Suprapubic skin (tissue), 4 donors: ENCODE measurements at regions not wholly inside any gene's neighbourhood (a gene's known extent, or its start where the extent isn't known, plus 50 kb on each side); places are given as distances from the start of the nearest gene placed in this dataset.

Experiments
- POLR2A ChIP-seq, 2 donors: fragments of 450-650 bp; IDR thresholded peaks; one replicate each; pipeline ENCODE4 v1.6.1; 2017; ENCODE audit warnings: antibody characterized with exemption in 2 of 2, mild to moderate bottlenecking in 2 of 2, moderate library complexity in 2 of 2
- POLR2AphosphoS5 ChIP-seq, 3 donors: sonication (generic); formaldehyde crosslinking; IDR thresholded peaks; one replicate each; pipeline ENCODE4 v1.6.1; 2017; ENCODE audit warnings: antibody characterized with exemption in 3 of 3
- TF ChIP-seq, protein P1 (sequence below), 2 donors: fragments of 200-600 bp in 1 of 2; fragments of 450-650 bp in 1 of 2; sonication (generic) in 1 of 2; IDR thresholded peaks; one replicate each; pipeline ENCODE4 v1.5.1; 2016 to 2019; ENCODE audit warnings: antibody characterized with exemption in 2 of 2, mild to moderate bottlenecking in 1 of 2, moderate library complexity in 1 of 2

- TF ChIP-seq, protein P1, sequence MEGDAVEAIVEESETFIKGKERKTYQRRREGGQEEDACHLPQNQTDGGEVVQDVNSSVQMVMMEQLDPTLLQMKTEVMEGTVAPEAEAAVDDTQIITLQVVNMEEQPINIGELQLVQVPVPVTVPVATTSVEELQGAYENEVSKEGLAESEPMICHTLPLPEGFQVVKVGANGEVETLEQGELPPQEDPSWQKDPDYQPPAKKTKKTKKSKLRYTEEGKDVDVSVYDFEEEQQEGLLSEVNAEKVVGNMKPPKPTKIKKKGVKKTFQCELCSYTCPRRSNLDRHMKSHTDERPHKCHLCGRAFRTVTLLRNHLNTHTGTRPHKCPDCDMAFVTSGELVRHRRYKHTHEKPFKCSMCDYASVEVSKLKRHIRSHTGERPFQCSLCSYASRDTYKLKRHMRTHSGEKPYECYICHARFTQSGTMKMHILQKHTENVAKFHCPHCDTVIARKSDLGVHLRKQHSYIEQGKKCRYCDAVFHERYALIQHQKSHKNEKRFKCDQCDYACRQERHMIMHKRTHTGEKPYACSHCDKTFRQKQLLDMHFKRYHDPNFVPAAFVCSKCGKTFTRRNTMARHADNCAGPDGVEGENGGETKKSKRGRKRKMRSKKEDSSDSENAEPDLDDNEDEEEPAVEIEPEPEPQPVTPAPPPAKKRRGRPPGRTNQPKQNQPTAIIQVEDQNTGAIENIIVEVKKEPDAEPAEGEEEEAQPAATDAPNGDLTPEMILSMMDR (IDR thresholded peaks at IDR 0.05), result no peak
- TF ChIP-seq POLR2A (IDR thresholded peaks at IDR 0.05), result no peak
- TF ChIP-seq POLR2AphosphoS5 (IDR thresholded peaks at IDR 0.05), result no peak
Observed at GRCh38 chr1:187537936-187538335, 709.2 kb downstream of the PLA2G4A start.
